Stimulated activated CD4-positive, alpha-beta T cell treated with anti-CD3 and anti-CD28 coated beads, Interleukin-1b, Interleukin-23, amount 100 ng/mL, for 1 hour (primary cell): ENCODE measurements at regions not wholly inside any gene's neighbourhood (a gene's known extent, or its start where the extent isn't known, plus 50 kb on each side); places are given as distances from the start of the nearest gene placed in this dataset.

Experiments used
- DNase-seq, 2 donors: peaks; one replicate each; pipeline ENCODE4 v3.0.0-alpha.2; 2020; ENCODE audit warnings: low read depth in 2 of 2

DNA sequence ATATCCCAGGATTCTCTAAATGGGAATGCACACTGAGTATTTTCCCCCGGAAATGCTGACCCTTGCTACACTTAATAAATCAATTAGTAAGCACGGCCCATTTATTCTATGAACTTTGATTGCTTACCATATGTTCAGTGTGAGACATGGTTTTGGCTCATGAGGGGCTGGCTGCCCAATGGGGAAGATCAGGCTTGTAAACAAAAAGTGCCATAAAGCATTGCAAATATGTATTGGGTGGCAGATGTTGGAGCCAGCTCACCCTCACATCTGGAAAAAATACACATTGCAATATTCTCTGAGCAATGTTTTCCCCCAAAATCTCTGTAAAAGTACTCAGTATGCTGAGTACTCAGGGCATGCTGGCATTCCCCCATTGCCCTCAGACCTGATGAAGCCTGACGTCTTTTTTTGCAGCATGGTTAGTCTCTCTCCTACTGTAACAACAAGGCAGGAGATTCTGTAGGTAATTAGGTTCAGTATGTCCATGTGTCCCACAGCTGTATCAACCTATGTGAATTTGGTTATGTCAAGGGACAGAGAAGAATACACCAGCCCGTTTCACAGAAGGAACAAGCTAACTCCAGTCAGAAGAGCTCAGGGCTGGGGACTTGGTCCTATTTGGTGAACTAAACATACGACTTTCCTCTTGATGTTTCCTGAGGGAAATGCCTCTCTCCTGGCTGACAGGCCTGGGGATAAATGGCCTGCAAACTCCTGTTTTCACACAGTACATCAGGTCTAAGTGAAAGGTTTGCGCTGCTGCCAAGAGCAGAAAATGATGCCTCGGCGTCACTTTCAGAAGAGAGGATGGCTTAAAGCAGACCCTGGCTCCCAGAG is 202.4 kb downstream of the INSIG2 start:
- DNase-seq = no peak

DNA sequence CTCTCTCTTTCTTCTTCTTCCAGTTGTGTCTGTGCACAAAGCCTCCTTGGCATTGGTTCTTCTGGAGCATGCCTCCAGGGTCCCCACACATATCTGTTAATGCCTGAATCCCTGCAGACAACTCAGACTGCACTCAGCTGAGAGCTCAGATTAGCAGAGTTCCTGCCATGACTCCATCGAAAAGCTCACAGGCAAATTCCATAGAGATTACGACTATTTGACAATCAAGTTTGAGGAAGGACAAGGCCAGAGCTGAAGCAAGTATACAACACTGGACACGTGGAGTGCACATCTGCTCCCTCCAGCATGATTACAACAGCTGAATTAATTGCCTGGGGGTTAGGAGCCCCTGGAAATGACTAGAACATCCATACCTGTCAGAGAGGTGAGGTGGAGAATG is 190.7 kb downstream of the INSIG2 start:
- no peak for DNase-seq

DNA sequence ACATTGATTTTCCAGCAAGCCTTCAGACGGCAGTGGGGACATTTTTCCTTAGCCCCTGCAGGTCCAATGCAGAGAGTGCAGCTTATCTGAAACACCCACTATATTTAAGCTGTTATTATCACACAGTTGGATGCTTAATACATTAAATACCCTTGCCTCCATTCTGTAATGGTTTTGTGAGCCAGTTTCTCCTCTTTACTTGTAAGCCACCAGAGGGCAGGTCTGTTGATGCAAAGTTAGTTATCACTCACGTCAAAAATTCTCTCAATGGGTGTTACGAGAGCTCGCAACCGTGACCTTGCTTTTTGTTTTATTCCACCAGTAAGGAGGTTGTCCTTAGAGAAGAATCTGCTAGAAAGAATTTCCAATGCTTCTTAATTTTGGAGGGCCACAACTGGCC is 189.8 kb downstream of the INSIG2 start:
- no peak for DNase-seq

DNA sequence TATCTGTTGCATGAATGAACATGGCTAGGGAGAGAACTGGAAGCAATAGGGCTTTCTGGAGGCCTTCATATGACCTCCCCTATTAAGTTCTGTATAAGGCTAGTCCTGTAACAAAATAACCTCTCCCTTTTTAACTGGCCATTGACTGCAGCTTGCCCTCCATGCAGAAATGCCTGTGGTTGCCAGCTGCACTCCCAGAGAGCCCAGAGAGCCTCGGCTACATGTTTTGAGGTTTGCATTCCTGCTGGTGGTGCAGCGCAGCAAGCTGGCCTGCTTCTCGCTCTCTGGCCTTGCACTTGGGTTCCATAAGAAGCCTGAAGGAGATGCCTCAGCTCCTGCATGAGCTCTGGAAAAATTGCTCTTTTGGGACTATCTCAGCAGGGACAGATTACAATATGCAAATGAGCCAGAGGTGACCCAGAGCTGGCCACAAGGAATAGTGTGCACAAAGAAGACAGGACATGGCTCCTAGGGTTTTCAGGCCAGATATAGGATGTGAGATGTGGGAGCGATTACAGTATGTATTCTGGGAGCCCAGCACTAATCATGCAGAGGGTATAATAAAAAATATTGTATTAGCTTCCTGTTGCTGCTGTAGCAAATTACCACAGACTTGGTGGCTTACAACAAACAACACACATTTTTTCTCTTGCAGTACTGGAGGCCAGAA is 186.7 kb downstream of the INSIG2 start:
- DNase-seq = no peak

DNA sequence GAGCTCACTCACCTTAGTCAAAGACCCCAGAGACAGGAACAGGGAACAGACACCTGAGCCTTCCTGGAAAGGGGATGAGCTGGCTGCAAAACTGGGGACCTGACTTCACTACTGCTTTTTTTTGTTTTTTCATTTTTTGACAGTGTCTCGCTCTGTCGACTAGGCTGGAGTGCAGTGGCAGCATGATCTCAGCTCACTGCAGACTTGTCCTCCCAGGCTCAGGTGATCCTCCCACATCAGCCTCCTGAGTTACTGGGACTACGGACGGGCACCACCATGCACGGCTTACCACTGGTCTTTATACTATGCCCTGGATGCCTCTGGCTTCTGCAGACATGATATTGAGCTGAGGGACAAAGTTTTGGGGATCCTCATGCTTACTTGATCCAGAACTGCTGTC is 184.1 kb downstream of the INSIG2 start:
- DNase-seq = no peak

DNA sequence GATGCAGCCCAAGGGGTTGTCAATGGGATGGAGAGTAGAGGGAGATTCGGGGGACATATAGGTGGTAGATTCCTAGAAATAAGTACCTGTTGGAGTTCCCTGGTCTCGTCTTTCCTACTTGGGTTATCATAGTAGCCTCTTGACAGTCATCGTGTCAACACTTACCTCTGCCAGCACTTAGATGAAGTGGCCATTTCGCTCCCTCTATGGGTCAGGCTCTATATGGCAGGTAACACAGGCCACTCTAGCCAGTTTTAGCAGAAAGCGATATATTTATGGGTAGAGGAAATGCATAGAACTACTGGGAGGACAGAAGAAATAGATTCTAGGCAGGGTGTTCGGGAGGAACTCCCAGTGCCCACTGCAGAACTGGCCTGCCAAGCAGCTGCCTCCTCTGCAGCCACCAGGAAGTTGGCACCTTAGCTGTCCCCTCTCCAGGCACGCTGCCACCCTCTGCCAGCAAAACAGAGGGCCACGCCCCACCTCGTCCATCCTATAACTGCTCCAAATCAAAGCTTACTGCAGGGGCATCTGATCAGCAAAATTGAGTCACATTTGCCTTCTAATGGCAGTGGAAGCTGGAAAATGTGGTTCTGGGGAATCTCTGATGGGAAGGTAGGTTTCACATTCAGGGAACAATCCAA is 181.3 kb downstream of the INSIG2 start:
- DNase-seq = no peak

DNA sequence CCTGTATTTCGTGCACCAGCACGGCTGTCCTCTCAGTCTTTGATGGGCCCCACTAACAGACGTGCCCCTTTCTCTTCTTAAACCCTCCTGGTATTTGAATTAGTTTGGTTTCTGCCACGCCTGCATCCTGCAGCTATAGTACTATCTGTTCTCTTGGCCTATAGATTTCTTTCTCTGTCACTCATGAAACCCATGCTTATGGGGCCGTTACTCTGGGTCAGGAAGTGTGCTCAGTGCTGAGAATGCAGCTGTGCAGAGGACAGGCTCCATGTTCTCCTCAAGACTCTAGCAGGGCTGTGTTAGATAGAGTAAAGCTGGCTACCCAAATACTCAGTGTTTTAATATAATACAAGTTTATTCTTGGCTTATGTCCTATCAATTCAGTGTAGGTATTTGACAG is 180.0 kb downstream of the INSIG2 start:
- no peak for DNase-seq

DNA sequence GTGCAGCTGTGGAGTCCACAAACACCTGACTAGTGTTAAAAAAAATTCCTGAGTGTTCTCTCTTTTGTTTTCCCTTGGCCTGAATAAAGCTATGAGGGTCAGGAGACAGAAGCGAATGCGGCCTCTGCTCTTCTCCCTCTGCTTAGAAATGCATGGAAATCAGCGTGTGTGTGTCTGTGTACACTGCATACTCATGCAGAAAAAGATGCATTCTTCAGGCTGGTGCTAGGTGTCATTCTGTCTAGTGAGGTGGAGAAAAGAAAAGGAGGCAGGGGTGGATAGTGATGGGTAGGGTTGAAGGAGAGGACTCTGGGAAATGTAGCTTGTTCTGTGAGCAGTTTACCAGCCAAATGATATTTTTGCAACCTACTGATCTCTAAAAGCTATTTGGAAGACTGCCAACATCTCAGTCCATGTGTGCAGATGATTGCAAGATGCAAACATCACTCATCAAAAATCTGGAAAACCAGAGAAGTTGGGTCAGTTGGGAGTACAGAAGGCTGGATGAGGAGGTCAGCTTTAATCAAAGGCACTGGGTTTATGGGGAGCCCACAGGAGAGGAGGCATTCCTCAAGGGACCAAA is 177.7 kb downstream of the INSIG2 start:
- DNase-seq = no peak

DNA sequence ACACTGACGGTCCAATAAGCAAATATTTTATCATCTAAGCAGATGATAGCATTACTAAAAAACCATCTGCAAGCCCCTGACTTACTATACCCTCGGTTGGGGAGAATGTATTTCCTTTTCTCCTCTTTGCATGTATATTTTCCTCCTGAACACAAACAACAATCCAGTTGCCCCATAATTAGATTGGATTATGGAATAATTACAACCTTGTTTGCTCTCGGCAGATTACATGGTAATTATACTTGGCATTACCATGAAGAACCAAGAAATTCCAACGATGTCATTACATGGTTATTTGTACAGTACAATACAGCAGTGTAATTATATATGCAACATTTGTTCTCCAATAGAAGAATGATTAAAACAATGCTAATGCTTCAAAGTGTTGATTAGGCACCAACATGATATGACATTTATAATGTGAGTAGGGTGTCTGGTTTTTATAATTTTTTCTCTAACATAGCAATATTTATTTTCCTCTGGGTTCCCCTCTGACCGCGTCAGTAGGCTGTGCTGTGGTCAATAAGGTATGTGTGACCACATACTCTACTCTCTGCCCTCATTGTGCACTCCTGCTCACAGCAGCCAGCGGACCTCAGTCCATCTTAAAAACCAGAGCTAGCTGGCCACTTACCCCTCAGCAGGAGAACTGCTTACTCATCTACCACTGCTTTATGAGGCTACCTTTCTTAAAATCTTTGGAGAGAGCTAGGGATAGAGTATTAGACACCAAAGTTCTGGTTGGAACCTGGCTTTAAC is 176.1 kb downstream of the INSIG2 start:
- no peak for DNase-seq

DNA sequence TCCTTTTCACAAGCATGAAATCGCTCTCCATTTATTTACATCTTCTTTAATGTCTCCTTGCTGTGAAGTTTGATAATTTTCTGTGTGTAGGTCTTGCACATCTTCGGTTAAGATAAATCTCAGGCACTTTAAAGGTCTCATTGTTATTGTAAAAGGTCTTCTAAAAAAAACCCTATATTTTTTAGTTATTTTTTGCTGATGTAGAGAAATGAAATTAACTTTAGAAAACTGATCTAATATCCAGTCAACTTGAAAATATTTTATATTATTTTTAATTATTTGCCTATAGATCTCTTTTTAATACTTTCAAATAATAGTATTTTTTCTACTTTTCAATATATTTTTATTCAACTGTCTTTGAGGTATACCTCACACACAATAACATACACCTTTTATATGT is 169.4 kb downstream of the INSIG2 start:
- DNase-seq = no peak

DNA sequence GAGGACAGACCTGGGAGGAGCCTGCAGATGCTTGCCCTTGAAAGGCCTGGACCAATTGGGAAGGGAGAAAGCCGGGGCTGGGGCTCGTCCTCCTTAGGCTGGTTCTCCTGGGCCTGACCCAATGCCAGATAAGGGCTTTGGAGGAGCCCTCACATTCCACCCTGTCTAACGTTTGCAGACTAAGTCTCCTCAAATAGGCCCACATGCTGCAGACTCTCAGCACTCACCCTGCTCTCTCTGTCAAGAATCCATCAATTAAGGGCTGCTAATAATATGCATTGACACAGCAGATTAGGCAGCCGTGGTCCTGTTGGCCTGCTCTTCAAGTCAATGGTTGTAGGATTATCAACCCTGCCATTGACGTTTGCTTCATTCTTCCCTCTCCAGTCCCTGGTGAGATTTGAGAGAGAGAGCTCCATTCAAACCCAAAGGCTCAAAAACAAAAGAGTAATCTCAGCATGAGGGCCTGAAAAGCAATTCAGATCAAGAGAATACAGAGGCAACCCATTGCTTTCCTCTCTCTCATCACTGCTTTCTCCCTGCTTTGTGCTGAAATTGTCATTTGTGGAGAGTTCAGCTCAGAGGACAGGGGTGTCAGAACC is 167.6 kb downstream of the INSIG2 start:
- DNase-seq = no peak

DNA sequence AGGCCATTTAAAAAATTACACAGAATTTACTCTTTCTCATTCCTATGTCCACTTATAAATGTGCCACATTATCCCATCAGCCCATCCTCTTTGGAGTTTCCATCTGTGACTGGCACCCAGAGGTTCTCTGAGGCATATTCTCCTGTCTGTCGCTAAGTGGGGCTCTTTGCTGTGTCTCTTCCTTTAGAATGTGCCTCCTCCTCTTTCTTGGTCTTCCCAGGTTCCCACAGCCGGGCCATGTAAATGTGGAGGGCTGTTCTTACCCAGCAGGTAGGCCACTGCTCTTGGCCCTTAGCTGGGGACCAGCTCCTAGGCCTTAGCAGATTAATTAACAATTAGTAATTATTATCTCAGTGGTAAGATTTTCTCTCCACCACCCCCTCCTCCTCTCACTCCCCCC is 167.0 kb downstream of the INSIG2 start:
- DNase-seq = no peak

DNA sequence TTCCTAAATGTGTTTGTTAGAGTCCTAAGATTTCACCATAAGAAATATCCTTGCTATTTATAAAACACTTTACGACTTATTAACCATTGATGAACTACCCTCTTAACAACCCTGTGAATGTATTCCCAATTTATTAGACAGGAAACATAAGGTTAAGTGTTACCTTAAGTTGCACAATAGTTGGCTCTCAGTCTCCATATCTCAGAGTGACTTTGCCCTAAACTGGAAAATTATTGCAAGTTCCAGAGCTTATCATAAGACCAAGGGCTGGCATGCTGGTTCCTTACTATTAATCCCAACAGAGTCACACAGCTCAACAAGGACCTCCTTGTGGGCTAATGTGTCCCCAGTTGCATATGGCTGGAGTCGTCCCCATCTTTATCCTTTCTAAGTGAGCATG is 165.8 kb downstream of the INSIG2 start:
- DNase-seq = no peak

DNA sequence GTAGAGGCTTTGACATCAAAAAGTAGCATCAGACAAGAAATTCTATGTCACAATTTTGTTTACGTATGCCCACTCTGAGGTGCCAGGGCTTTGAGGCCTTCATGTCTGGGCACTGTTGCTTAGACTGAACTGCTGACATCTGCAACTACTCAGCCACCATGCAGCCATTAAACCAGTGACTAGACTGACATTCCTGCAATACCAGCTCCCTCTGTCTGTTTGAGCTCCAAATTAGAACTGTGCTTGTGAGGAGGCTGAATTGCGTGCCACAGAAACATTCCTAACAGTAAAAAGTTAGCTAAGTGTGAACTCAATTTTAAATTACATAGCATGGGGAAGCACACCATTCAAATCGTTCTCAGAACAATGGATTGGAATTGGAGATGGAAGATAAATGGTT is 163.2 kb downstream of the INSIG2 start:
- no peak for DNase-seq

DNA sequence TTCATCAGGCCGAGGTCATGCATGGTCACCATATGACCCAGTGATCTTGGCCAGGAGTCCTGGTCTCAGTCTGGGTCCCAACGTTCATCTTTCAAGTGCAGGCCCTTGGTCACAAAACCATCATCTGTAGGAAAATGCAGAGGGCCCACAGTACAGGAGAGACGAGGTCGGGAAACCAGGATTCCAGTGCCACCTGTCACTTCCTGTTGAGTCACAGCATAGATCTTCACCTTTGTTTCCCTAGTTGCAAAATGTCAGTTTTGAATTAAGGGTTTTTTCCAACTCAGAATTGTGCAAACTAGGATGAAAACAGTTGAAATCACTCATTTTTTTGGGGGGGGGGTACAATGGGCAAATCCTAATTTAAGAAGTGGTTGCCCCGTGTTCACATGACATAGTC is 162.2 kb downstream of the INSIG2 start:
- no peak for DNase-seq

DNA sequence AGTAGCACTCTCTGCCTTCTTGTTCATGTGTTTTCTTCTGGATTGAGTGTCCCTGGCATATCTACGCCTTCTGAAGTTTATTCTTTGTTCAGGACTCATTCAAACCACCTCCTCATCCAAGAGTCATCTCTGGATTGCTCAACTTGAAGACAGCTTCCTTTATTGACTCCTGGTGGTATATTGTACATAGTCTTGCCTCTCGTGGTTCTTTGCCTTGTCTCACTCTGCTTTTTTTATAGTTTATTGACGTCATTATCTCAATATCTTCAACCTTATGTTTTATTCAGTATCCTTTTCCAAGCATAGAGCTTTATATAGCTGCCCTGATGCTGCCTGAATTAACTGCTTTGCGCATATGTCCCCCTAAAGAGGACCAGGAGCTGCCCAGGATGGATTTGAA is 161.7 kb downstream of the INSIG2 start:
- no peak for DNase-seq

DNA sequence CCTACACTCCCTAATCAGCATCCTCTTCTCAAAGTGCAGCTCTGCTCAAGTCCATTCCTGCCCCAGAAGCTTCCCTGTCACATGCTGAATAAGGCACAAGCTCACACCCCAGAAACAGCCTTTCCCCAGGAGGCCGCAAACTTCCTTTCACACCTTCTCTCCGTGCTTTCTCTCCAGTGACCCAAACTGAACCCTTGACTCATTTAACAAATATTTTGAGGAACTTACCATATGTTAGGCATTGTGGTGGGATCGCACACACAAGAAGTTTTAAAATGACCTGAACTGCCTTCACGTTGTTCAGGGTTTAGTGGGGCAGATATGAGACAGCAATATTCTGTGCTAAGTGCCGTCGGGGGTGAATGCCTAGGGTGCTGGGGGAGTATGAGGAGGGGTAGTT is 161.3 kb downstream of the INSIG2 start:
- DNase-seq = no peak

DNA sequence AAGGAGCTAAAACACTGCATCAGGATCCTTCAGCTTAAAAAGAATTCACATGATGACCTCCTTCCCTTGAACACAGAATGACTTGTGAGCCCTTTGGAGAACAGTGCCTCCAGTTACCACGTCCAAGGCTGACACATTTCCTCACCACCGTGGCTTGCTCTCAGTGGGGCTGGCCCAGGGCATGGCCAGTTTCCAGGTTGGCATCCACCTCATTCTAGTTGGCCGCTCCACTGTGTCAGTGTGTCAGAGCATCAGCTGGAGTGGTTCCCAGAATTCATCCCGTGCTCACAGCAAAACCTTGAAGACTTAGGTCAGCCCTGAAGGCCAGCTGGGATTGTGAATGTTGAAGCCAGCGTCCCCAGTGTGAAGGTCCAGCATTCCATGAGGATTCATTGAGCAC is 158.5 kb downstream of the INSIG2 start:
- no peak for DNase-seq

DNA sequence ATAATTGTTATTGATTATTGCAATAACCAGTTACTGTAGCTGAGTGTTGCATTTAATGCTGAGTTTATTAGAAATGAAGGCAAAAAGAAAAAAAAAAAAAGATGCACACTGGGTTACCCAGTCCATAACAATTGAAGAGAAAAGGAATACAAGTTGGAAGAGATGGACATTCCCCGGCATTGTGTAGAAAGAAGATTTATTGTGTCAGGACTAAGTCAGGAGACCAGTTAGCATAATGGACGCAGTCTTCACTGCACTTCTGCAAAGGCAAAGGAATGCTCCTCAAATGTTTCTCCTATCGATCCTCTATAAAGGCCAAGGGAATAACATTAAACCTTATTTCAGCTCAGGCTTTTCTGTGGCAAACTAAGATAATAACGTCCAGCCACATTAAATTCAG is 157.8 kb downstream of the INSIG2 start:
- no peak for DNase-seq

DNA sequence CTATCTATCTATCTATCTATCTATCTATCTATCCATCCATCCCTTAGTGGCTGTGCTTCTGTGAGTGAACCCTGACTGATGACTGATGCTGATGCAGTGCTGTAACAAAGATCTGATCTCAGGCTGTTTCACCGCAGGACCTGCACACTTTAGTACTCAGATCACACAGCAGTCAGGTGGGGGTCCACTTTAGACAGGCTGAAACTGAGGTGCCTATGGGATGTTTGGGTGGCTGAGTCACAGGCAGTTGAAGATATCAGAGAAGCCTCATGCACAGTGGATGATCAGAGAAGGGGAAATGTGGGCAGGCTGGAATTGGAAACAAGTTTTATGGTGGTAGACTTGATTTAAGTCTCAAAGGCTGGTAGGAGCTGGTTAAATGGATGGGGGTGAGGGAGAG is 156.4 kb downstream of the INSIG2 start:
- DNase-seq = no peak

DNA sequence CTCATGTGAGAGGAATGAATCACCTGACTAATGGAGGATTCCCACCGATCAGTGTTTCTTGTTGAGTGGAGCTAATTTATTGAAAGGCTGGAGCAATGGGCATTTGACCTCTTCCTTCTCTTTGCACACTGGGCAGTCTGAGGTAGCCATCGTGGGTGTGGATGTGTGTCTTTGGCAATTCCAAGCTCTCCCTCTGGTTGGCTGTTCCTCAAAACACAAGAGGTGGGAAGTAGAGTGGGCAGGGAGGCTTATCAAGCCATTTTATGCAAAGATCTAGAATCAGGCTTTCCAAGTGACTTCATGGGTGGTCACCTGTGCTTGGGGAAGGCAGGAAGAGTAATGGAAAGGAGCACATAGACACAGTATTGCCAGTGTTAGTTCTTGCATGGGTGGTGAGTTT is 154.8 kb downstream of the INSIG2 start:
- no peak for DNase-seq

DNA sequence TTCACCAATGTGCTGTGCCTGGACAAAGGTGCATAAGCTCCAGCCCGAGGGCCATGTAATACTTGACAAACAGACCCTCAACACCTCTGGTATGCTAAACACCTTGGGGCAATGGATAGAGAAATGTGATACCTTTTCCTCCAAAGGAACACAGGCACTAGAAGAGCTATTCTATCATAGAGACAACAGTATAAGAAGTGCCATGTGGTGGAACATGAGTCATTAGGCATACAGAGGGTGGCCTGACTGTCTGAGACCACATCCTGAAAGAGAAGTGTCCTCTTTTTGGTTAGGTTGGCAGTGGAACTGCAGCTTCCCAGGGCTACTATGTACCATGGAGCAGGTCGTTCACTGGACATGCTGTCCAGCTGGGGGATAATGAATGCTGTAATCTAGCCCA is 153.9 kb downstream of the INSIG2 start:
- no peak for DNase-seq
